Breast epithelium (tissue), 3 donors: ENCODE measurements at regions not wholly inside any gene's neighbourhood (a gene's known extent, or its start where the extent isn't known, plus 50 kb on each side); places are given as distances from the start of the nearest gene placed in this dataset.

ENCODE experiments used
- CTCF ChIP-seq, 3 donors: fragments of 450-650 bp; IDR thresholded peaks; one replicate each; pipeline ENCODE4 v1.5.1; 2016 to 2017; ENCODE audit warnings: antibody characterized with exemption in 3 of 3, mild to moderate bottlenecking in 3 of 3, moderate library complexity in 3 of 3
- POLR2A ChIP-seq: fragments of 450-650 bp; IDR thresholded peaks from one replicate; pipeline ENCODE4 v1.6.1; 2016; ENCODE audit warnings: antibody characterized with exemption, mild to moderate bottlenecking, moderate library complexity

- no peak for TF ChIP-seq CTCF (IDR thresholded peaks at IDR 0.05)
- TF ChIP-seq POLR2A, result no peak
These were observed 102.1 kb downstream of the ASB7 start for GRCh38 chr15:100704281-100705055.
